Liver (tissue), 8 donors: ENCODE measurements at regions not wholly inside any gene's neighbourhood (a gene's known extent, or its start where the extent isn't known, plus 50 kb on each side); places are given as distances from the start of the nearest gene placed in this dataset.

Experiments used
- DNase-seq: peaks from one replicate; pipeline ENCODE4 v3.0.0-alpha.2; 2017; ENCODE audit warnings: low spot score
- H3K27ac ChIP-seq, 2 donors: one replicate each; pipeline ENCODE4 v1.7.0; 2013; ENCODE audit warnings: inconsistent platforms in 2 of 2, low read length in 2 of 2, control low read depth in 1 of 2, low read depth in 1 of 2, mild to moderate bottlenecking in 1 of 2
- H3K27me3 ChIP-seq, 4 donors: one replicate each; pipeline versions ENCODE4 v1.6.1 to v1.7.0; 2013; ENCODE audit warnings: low read length in 3 of 4, inconsistent platforms in 1 of 4, mild to moderate bottlenecking in 1 of 4, moderate library complexity in 1 of 4; ENCODE audit not compliant: control insufficient read depth in 4 of 4, insufficient read depth in 4 of 4
- H3K36me3 ChIP-seq, 4 donors: one replicate each; pipeline versions ENCODE4 v1.6.1 to v1.7.0; 2013; ENCODE audit warnings: low read length in 3 of 4, mild to moderate bottlenecking in 3 of 4, low read depth in 1 of 4, moderate library complexity in 1 of 4; ENCODE audit not compliant: control insufficient read depth in 4 of 4, insufficient read depth in 3 of 4
- H3K4me1 ChIP-seq, 4 donors: one replicate each; pipeline versions ENCODE4 v1.6.1 to v1.7.0; 2013; ENCODE audit warnings: low read length in 3 of 4, mild to moderate bottlenecking in 3 of 4, moderate library complexity in 1 of 4; ENCODE audit not compliant: control insufficient read depth in 4 of 4, insufficient read depth in 4 of 4
- H3K4me3 ChIP-seq, 3 donors: one replicate each; pipeline versions ENCODE4 v1.6.1 to v1.7.0; 2013; ENCODE audit warnings: low read length in 3 of 3, control low read depth in 1 of 3, low read depth in 1 of 3, mild to moderate bottlenecking in 1 of 3
- H3K9ac ChIP-seq, 2 donors: one replicate each; pipeline ENCODE4 v1.7.0; 2013; ENCODE audit warnings: low read length in 2 of 2, mild to moderate bottlenecking in 2 of 2, moderate library complexity in 2 of 2, control low read depth in 1 of 2, low read depth in 1 of 2
- H3K9me3 ChIP-seq, 4 donors: one replicate each; pipeline versions ENCODE4 v1.6.1 to v1.7.0; 2013; ENCODE audit warnings: low read length in 3 of 4; ENCODE audit not compliant: control insufficient read depth in 4 of 4
- EGR1 ChIP-seq, 2 donors: IDR thresholded peaks; 2 replicates each; pipeline ENCODE4 v1.6.1; 2016 to 2018; ENCODE audit warnings: antibody characterized with exemption in 2 of 2, low read depth in 2 of 2
- FOXA1 ChIP-seq: IDR thresholded peaks from 2 replicates; pipeline ENCODE4 v1.6.1; 2016; ENCODE audit warnings: antibody characterized with exemption
- FOXA2 ChIP-seq: IDR thresholded peaks from 2 replicates; pipeline ENCODE4 v1.6.1; 2016; ENCODE audit warnings: antibody characterized with exemption
- GABPA ChIP-seq, 2 donors: IDR thresholded peaks in 1 of 2; conservative IDR thresholded peaks in 1 of 2; 2 replicates each; pipeline ENCODE4 v1.6.1; 2016; ENCODE audit warnings: antibody characterized with exemption in 2 of 2, mild to moderate bottlenecking in 1 of 2, moderate library complexity in 1 of 2
- HNF4A ChIP-seq, 2 donors: conservative IDR thresholded peaks; 2 replicates each; pipeline ENCODE4 v1.6.1; 2016; ENCODE audit warnings: antibody characterized with exemption in 2 of 2, mild to moderate bottlenecking in 2 of 2
- HNF4G ChIP-seq: IDR thresholded peaks from 2 replicates; pipeline ENCODE4 v1.6.1; 2016; ENCODE audit warnings: antibody characterized with exemption
- JUND ChIP-seq, 2 donors: IDR thresholded peaks; 2 replicates each; pipeline ENCODE4 v1.6.1; 2016; ENCODE audit warnings: antibody characterized with exemption in 2 of 2
- NR2F2 ChIP-seq: IDR thresholded peaks from 2 replicates; pipeline ENCODE4 v1.6.1; 2016; ENCODE audit warnings: antibody characterized with exemption
- RAD21 ChIP-seq, 2 donors: IDR thresholded peaks; 2 replicates each; pipeline ENCODE4 v1.6.1; 2016; ENCODE audit warnings: antibody characterized with exemption in 2 of 2, mild to moderate bottlenecking in 2 of 2
- RXRA ChIP-seq, 2 donors: IDR thresholded peaks; 2 replicates each; pipeline ENCODE4 v1.6.1; 2017 to 2018; ENCODE audit warnings: antibody characterized with exemption in 2 of 2, mild to moderate bottlenecking in 1 of 2
- SP1 ChIP-seq: IDR thresholded peaks from 2 replicates; pipeline ENCODE4 v1.6.1; 2018; ENCODE audit warnings: antibody characterized with exemption, mild to moderate bottlenecking
- TAF1 ChIP-seq: conservative IDR thresholded peaks from 2 replicates; pipeline ENCODE4 v1.6.1; 2016; ENCODE audit warnings: antibody characterized with exemption, mild to moderate bottlenecking
- YY1 ChIP-seq: IDR thresholded peaks from 2 replicates; pipeline ENCODE4 v1.6.1; 2016; ENCODE audit warnings: antibody characterized with exemption, mild to moderate bottlenecking
- WGBS: extraction: QIAGEN DNeasy Blood & Tissue Kit; methylation state at CpG from one replicate; pipeline ENCODE4 v1.1.7; 2013; 5-methylcytosine and 5-hydroxymethylcytosine counted together
- TF ChIP-seq, protein P1 (sequence below): fragments of 150-350 bp; IDR thresholded peaks from 2 replicates; pipeline ENCODE4 v1.5.1; 2017; ENCODE audit warnings: improper control_type of control experiment, low read depth, low read length; ENCODE audit not compliant: missing input control
- TF ChIP-seq, protein P2 (sequence below): IDR thresholded peaks from 2 replicates; pipeline ENCODE4 v1.6.1; 2016; ENCODE audit warnings: antibody characterized with exemption
- TF ChIP-seq, protein P3 (sequence below): IDR thresholded peaks from 2 replicates; pipeline ENCODE4 v1.6.1; 2016; ENCODE audit warnings: antibody characterized with exemption, mild to moderate bottlenecking
- TF ChIP-seq, protein P4 (sequence below): IDR thresholded peaks from 2 replicates; pipeline ENCODE4 v1.6.1; 2016; ENCODE audit warnings: antibody characterized with exemption
- TF ChIP-seq, protein P5 (sequence below): IDR thresholded peaks from 2 replicates; pipeline ENCODE4 v1.6.1; 2016; ENCODE audit warnings: antibody characterized with exemption
- donor health status: healthy.
- donor health status: healthy.
- donor health status: healthy.
- donor health status: healthy.
- donor health status: healthy.

DNA sequence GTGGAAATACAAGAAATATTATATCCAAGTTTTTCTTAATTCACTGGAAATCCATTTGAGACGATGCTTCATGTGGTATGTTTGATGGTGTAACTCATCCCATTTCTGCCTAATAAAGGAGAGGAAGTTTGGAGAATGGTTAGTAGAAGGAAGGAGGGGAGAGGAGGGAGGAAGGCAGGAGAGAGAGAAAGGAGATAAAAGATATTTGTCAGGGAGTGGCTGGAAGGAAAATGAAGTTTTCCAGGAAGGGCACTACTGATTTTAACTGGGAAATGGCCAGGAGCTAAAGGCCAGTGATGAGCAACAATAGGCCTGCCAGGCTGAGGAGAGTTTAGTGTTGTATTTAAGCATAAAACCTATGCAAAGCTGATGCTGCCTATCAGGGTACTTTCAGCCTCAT, 182.0 kb downstream of the STK31 start:
- Histone ChIP-seq H3K4me1 (no peaks in the 10 kb centered on the region), H3K27me3 (peaks cover 0 to 4% (median 0%) of the 10 kb centered on the region in 4 donors), H3K27ac (no peak overlapping the region), H3K36me3 (no peaks in the 10 kb centered on the region), H3K9me3 (no peaks in the 10 kb centered on the region), H3K9ac (no peak overlapping the region), H3K4me3 (no peak overlapping the region)
- TF ChIP-seq NR2F2 (no peak), TAF1 (no peak), HNF4A (conservative IDR thresholded peaks at IDR 0.05) (no peak), YY1 (no peak), RXRA (IDR thresholded peaks at IDR 0.05) (no peak), RAD21 (IDR thresholded peaks at IDR 0.05) (no peak)
- 92% methylated on average over 1 of the region's 1 CpG for WGBS
- DNase-seq = no peak

DNA sequence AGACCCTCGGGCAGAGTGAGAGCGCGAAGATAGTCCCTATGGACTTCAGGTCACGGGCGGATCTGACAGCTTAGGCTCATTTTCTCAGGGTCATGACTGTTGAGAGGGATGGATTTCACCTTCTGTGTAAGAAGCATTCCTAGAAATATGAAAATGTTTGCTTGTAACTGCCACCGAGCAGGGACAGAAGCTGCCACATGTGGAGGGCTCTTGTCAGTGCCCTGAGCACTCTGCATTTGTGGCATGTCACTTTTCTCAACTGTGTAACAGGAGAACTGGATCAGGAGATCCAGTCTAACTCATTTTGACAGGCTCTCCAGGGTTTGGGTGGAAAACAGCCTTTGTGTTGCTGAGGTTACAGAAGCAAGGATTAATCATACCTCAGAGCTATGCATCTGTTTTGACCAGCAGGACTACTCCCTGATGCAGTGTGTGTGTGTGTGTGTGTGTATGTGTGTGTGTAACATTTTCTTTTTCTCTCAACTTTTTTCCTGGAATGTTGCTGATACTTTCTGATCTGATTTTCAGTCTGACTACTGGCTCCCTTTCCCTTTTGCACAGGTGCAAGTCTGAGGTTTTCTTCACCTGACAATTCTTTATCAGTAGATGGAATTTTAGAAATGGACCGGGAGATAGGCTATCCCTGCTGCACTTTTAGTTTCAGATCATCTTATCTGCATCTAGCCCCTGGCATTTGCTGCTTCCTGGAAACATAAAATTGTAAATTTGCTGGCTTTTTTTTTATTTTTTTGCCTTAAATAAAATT, 183.3 kb downstream of the STK31 start:
- Histone ChIP-seq H3K4me1 (no peaks in the 10 kb centered on the region), H3K9ac (no peak overlapping the region), H3K36me3 (no peaks in the 10 kb centered on the region), H3K4me3 (no peak overlapping the region), H3K27ac (no peak overlapping the region), H3K9me3 (no peaks in the 10 kb centered on the region), H3K27me3 (peaks cover 0 to 4% (median 0%) of the 10 kb centered on the region in 4 donors)
- TF ChIP-seq, protein P1, sequence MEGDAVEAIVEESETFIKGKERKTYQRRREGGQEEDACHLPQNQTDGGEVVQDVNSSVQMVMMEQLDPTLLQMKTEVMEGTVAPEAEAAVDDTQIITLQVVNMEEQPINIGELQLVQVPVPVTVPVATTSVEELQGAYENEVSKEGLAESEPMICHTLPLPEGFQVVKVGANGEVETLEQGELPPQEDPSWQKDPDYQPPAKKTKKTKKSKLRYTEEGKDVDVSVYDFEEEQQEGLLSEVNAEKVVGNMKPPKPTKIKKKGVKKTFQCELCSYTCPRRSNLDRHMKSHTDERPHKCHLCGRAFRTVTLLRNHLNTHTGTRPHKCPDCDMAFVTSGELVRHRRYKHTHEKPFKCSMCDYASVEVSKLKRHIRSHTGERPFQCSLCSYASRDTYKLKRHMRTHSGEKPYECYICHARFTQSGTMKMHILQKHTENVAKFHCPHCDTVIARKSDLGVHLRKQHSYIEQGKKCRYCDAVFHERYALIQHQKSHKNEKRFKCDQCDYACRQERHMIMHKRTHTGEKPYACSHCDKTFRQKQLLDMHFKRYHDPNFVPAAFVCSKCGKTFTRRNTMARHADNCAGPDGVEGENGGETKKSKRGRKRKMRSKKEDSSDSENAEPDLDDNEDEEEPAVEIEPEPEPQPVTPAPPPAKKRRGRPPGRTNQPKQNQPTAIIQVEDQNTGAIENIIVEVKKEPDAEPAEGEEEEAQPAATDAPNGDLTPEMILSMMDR = no peak
- TF ChIP-seq FOXA2 (no peak), EGR1 (IDR thresholded peaks at IDR 0.05; ENCODE audit: low read depth in 2 of 2) (no peak), RAD21 (IDR thresholded peaks at IDR 0.05) (no peak), NR2F2 (no peak), HNF4G (no peak), GABPA (IDR thresholded peaks at IDR 0.05 in 1 of 2, conservative IDR thresholded peaks at IDR 0.05 in 1 of 2) (no peak), TAF1 (no peak), YY1 (no peak), FOXA1 (no peak), JUND (IDR thresholded peaks at IDR 0.05) (no peak), RXRA (IDR thresholded peaks at IDR 0.05) (no peak), HNF4A (conservative IDR thresholded peaks at IDR 0.05) (no peak), SP1 (no peak)
- TF ChIP-seq, protein P2, sequence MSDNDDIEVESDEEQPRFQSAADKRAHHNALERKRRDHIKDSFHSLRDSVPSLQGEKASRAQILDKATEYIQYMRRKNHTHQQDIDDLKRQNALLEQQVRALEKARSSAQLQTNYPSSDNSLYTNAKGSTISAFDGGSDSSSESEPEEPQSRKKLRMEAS = no peak
- TF ChIP-seq, protein P3, sequence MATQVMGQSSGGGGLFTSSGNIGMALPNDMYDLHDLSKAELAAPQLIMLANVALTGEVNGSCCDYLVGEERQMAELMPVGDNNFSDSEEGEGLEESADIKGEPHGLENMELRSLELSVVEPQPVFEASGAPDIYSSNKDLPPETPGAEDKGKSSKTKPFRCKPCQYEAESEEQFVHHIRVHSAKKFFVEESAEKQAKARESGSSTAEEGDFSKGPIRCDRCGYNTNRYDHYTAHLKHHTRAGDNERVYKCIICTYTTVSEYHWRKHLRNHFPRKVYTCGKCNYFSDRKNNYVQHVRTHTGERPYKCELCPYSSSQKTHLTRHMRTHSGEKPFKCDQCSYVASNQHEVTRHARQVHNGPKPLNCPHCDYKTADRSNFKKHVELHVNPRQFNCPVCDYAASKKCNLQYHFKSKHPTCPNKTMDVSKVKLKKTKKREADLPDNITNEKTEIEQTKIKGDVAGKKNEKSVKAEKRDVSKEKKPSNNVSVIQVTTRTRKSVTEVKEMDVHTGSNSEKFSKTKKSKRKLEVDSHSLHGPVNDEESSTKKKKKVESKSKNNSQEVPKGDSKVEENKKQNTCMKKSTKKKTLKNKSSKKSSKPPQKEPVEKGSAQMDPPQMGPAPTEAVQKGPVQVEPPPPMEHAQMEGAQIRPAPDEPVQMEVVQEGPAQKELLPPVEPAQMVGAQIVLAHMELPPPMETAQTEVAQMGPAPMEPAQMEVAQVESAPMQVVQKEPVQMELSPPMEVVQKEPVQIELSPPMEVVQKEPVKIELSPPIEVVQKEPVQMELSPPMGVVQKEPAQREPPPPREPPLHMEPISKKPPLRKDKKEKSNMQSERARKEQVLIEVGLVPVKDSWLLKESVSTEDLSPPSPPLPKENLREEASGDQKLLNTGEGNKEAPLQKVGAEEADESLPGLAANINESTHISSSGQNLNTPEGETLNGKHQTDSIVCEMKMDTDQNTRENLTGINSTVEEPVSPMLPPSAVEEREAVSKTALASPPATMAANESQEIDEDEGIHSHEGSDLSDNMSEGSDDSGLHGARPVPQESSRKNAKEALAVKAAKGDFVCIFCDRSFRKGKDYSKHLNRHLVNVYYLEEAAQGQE = no peak
- TF ChIP-seq, protein P4, sequence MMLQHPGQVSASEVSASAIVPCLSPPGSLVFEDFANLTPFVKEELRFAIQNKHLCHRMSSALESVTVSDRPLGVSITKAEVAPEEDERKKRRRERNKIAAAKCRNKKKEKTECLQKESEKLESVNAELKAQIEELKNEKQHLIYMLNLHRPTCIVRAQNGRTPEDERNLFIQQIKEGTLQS = no peak
- TF ChIP-seq, protein P5, sequence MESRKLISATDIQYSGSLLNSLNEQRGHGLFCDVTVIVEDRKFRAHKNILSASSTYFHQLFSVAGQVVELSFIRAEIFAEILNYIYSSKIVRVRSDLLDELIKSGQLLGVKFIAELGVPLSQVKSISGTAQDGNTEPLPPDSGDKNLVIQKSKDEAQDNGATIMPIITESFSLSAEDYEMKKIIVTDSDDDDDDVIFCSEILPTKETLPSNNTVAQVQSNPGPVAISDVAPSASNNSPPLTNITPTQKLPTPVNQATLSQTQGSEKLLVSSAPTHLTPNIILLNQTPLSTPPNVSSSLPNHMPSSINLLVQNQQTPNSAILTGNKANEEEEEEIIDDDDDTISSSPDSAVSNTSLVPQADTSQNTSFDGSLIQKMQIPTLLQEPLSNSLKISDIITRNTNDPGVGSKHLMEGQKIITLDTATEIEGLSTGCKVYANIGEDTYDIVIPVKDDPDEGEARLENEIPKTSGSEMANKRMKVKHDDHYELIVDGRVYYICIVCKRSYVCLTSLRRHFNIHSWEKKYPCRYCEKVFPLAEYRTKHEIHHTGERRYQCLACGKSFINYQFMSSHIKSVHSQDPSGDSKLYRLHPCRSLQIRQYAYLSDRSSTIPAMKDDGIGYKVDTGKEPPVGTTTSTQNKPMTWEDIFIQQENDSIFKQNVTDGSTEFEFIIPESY = no peak
- 75% methylated on average over 7 of the region's 7 CpGs for WGBS
- no peak for DNase-seq
